NT2/D1 (cell line): ENCODE measurements at regions not wholly inside any gene's neighbourhood (a gene's known extent, or its start where the extent isn't known, plus 50 kb on each side); places are given as distances from the start of the nearest gene placed in this dataset.

ENCODE experiments used
- DNase-seq: peaks from one replicate; pipeline ENCODE4 v3.0.0-alpha.2; 2011; ENCODE audit warnings: low read depth, low spot score
- H3K27me3 ChIP-seq: 2 replicates; pipeline ENCODE4 v1.6.0; 2011; ENCODE audit warnings: mild to moderate bottlenecking; ENCODE audit not compliant: insufficient read length, insufficient read depth
- H3K36me3 ChIP-seq: 2 replicates; pipeline ENCODE4 v1.6.1; 2011; ENCODE audit warnings: mild to moderate bottlenecking, low read length, mixed read lengths; ENCODE audit not compliant: insufficient read depth, insufficient read length
- H3K4me1 ChIP-seq: 2 replicates; pipeline ENCODE4 v1.5.1; 2011; ENCODE audit not compliant: insufficient read depth, insufficient read length
- H3K4me3 ChIP-seq: 2 replicates; pipeline ENCODE4 v1.5.1; 2011; ENCODE audit warnings: low read depth; ENCODE audit not compliant: insufficient read length
- H3K9ac ChIP-seq: 2 replicates; pipeline ENCODE4 v1.6.0; 2011; ENCODE audit warnings: low read depth; ENCODE audit not compliant: insufficient read length
- H3K9me3 ChIP-seq: 2 replicates; pipeline ENCODE4 v1.5.1; 2011; ENCODE audit warnings: mild to moderate bottlenecking, low read length; ENCODE audit not compliant: insufficient read depth
- SUZ12 ChIP-seq: IDR thresholded peaks from 2 replicates; pipeline ENCODE4 v1.6.1; 2011; ENCODE audit not compliant: insufficient read length, insufficient read depth; ENCODE audit errors: extremely low read depth
- YY1 ChIP-seq: IDR thresholded peaks from 2 replicates; pipeline ENCODE4 v1.6.1; 2011; ENCODE audit not compliant: insufficient read length, insufficient read depth
- ZNF274 ChIP-seq: IDR thresholded peaks from 2 replicates; pipeline ENCODE4 v1.6.1; 2011; ENCODE audit warnings: mild to moderate bottlenecking, low read depth, low read length

- Histone ChIP-seq H3K9ac (no peak overlapping the region), H3K4me3 (no peak overlapping the region), H3K4me1 (no peaks in the 10 kb centered on the region), H3K36me3 (no peaks in the 10 kb centered on the region), H3K27me3 (no peaks in the 10 kb centered on the region), H3K9me3 (no peaks in the 10 kb centered on the region)
- DNase-seq, result no peak
- no peak for TF ChIP-seq YY1
- no peak for TF ChIP-seq SUZ12
- TF ChIP-seq ZNF274, result no peak
Measured at GRCh38 chr1:199508072-199508471, 519.4 kb upstream of the NR5A2 start.

DNA sequence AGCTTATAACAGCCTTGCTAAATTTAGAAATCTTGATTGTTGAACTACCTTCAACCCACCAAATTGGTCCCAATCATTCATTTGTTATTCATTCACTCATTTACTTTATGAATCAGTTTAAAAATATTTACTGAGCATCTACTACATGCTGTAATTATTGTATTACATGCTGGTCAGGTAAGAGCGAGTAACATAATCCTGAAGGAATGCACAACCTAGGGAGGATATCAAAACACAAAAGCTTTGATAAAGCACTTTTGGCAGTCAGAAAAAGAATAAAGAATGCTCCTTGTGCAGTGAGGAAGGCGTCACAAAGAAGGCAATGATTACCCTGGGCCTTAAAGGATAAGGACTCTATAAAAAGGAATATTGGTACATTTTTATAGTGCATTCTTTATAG, 518.9 kb upstream of the NR5A2 start:
- no peak for DNase-seq
- Histone ChIP-seq H3K4me3 (no peak overlapping the region), H3K27me3 (no peaks in the 10 kb centered on the region), H3K36me3 (no peaks in the 10 kb centered on the region), H3K9ac (no peak overlapping the region), H3K4me1 (no peaks in the 10 kb centered on the region), H3K9me3 (no peaks in the 10 kb centered on the region)
- no peak for TF ChIP-seq YY1
- no peak for TF ChIP-seq ZNF274
- no peak for TF ChIP-seq SUZ12

DNA sequence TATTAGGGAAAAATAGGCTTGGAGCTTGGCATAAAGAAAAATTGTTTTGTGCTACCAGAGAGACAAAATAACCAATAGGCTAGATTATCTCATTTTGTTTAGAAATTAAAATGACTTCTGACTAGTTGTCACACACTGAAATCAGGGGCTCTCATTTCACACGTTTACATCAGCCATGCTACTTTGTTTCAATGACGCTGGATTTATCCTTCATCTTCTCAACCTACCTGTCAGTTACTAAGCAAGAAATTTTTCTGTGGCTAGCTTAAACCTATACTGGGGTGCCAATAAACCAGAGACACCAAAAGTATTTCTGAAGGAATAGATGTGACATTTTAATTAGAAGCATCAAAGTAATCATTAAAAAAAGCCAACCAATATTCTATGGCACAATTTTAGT, 518.1 kb upstream of the NR5A2 start:
- H3K9ac ChIP-seq, result no peak overlapping the region
- H3K4me1 ChIP-seq, result no peaks in the 10 kb centered on the region
- TF ChIP-seq ZNF274 (no peak), SUZ12 (no peak), YY1 (no peak)
- H3K36me3 ChIP-seq, result no peaks in the 10 kb centered on the region
- H3K27me3 ChIP-seq, result no peaks in the 10 kb centered on the region
- no peaks in the 10 kb centered on the region for H3K9me3 ChIP-seq
- DNase-seq, result no peak
- no peak overlapping the region for H3K4me3 ChIP-seq

- Histone ChIP-seq H3K4me3 (no peak overlapping the region), H3K9ac (no peak overlapping the region), H3K9me3 (no peaks in the 10 kb centered on the region), H3K27me3 (no peaks in the 10 kb centered on the region), H3K4me1 (no peaks in the 10 kb centered on the region), H3K36me3 (no peaks in the 10 kb centered on the region)
- no peak for TF ChIP-seq ZNF274
- no peak for TF ChIP-seq SUZ12
- TF ChIP-seq YY1, result no peak
- no peak for DNase-seq
Measured at GRCh38 chr1:199510314-199510713, 517.2 kb upstream of the NR5A2 start.

DNA sequence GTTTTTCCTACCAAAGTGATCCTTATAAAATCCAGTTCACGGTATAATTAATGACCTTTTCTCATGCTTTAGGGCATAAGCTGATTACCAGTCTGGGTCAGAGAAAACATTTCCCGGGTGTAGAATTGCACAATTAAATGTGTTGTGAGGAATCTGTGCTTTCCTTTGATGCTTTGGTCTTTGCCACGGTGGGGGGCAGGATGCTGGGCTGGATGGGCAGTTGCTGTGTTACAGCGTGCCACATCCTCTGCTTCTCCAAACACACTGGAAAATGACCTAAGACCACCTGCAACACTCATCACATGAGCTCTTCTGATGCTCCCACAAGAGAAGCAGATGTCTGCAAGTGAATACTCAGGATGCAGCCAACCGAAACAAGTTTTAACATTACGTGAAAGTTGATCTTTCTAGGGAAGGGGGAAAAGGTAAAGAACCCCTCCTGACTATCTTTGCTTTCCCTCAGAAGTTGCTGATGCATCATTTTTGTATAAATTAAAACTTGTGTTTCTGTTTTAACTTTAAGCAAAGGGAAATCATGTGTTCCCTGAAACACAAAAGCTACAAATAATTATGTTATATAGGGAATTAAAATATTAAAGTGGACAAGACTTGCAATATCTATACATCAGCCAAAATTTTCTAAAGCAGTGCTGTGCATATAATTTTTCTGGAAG, 515.3 kb upstream of the NR5A2 start:
- DNase-seq, result peak; percentile 13
- Histone ChIP-seq H3K9me3 (no peaks in the 10 kb centered on the region), H3K4me3 (no peak overlapping the region), H3K36me3 (no peaks in the 10 kb centered on the region), H3K27me3 (no peaks in the 10 kb centered on the region), H3K9ac (no peak overlapping the region), H3K4me1 (no peaks in the 10 kb centered on the region)
- TF ChIP-seq YY1 (no peak), ZNF274 (no peak), SUZ12 (no peak)

GRCh38 chr1:199515261-199515660, 512.2 kb upstream of the NR5A2 start:
- Histone ChIP-seq H3K4me1 (no peaks in the 10 kb centered on the region), H3K4me3 (no peak overlapping the region)
- TF ChIP-seq YY1 (no peak), ZNF274 (no peak), SUZ12 (no peak)

DNA sequence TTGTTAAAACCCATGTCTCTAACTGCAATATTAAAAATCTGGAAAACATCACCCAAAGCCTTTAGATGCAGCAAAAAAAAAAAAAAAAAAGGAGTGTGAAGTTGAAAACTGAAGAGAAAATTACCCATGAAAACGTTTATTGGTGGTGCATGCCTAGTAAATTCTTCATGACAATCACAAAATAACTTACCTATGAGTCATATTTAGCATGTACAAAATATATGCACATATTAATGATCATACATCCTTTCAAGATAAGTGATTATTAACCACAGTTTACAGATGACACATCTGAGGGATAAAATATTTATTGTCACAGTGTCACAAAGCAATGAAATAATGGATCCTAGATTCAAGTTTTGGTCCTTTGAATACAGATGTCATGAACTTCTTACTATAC, 505.2 kb upstream of the NR5A2 start:
- no peak for DNase-seq

More at GRCh38 chr1:199515261-199515660, 512.2 kb upstream of the NR5A2 start:
- Histone ChIP-seq H3K9me3 (no peaks in the 10 kb centered on the region), H3K36me3 (no peaks in the 10 kb centered on the region), H3K9ac (no peak overlapping the region), H3K27me3 (no peaks in the 10 kb centered on the region)
- DNase-seq, result no peak

More for the DNA sequence above, 505.2 kb upstream of the NR5A2 start:
- no peaks in the 10 kb centered on the region for H3K4me1 ChIP-seq
- no peak for TF ChIP-seq ZNF274
- TF ChIP-seq YY1, result no peak
- no peak for TF ChIP-seq SUZ12
- H3K27me3 ChIP-seq, result no peaks in the 10 kb centered on the region
- H3K36me3 ChIP-seq, result no peaks in the 10 kb centered on the region
- H3K4me3 ChIP-seq, result no peak overlapping the region
- no peak overlapping the region for H3K9ac ChIP-seq
- no peaks in the 10 kb centered on the region for H3K9me3 ChIP-seq
